ENCODE measurements at regions not wholly inside any gene's neighbourhood (a gene's known extent, or its start where the extent isn't known, plus 50 kb on each side); places are given as distances from the start of the nearest gene placed in this dataset.

DNA sequence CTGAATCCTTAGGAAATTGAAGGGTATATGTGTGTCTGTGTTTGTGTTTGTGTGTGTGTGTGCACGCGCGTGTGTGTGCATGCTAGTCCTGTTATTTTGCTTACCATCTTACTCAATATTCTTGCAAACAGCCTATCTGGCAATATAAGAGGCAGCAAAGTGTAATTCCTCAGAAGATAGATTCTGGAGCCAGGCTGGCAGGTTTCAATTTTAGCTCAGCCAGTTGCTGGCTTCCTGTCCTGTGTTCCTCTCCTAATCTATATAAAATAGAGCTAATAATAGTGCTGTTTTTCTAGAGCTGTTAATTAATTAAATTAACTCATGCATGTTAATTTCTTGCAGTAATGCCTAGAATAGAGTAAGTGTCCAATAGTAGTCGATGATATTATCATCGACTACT is 256.2 kb downstream of the PIK3C3 start:
- TF ChIP-seq ZSCAN20 (CRISPR knock-in tag; IDR thresholded peaks at IDR 0.05) (no peak), KDM5A (IDR thresholded peaks at IDR 0.05) (no peak), POLR2A (IDR thresholded peaks at IDR 0.05; ENCODE audit: low read length) (no peak), EHMT2 (IDR thresholded peaks at IDR 0.05; ENCODE audit: low read depth) (no peak), RAD21 (conservative IDR thresholded peaks at IDR 0.05 in 1 of 2, IDR thresholded peaks at IDR 0.05 in 1 of 2) (no peak), RFX5 (IDR thresholded peaks at IDR 0.05) (no peak), CHD4 (IDR thresholded peaks at IDR 0.05; ENCODE audit: borderline replicate concordance) (no peak), CBX8 (IDR thresholded peaks at IDR 0.05) (no peak), EP300 (IDR thresholded peaks at IDR 0.05) (no peak), HDAC2 (IDR thresholded peaks at IDR 0.05) (no peak), SMC3 (IDR thresholded peaks at IDR 0.05) (no peak)
- TF ChIP-seq, protein P1, sequence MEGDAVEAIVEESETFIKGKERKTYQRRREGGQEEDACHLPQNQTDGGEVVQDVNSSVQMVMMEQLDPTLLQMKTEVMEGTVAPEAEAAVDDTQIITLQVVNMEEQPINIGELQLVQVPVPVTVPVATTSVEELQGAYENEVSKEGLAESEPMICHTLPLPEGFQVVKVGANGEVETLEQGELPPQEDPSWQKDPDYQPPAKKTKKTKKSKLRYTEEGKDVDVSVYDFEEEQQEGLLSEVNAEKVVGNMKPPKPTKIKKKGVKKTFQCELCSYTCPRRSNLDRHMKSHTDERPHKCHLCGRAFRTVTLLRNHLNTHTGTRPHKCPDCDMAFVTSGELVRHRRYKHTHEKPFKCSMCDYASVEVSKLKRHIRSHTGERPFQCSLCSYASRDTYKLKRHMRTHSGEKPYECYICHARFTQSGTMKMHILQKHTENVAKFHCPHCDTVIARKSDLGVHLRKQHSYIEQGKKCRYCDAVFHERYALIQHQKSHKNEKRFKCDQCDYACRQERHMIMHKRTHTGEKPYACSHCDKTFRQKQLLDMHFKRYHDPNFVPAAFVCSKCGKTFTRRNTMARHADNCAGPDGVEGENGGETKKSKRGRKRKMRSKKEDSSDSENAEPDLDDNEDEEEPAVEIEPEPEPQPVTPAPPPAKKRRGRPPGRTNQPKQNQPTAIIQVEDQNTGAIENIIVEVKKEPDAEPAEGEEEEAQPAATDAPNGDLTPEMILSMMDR (IDR thresholded peaks at IDR 0.05): no peak
- TF ChIP-seq, protein P2, sequence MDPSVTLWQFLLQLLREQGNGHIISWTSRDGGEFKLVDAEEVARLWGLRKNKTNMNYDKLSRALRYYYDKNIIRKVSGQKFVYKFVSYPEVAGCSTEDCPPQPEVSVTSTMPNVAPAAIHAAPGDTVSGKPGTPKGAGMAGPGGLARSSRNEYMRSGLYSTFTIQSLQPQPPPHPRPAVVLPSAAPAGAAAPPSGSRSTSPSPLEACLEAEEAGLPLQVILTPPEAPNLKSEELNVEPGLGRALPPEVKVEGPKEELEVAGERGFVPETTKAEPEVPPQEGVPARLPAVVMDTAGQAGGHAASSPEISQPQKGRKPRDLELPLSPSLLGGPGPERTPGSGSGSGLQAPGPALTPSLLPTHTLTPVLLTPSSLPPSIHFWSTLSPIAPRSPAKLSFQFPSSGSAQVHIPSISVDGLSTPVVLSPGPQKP (IDR thresholded peaks at IDR 0.05; ENCODE audit: low read depth, low read length): no peak
